ENCODE measurements at regions not wholly inside any gene's neighbourhood (a gene's known extent, or its start where the extent isn't known, plus 50 kb on each side); places are given as distances from the start of the nearest gene placed in this dataset.

GRCh38 chr4:165682611-165683010 is 190.4 kb upstream of the TLL1 start:
- Histone ChIP-seq H3K9ac (replicated peaks; ENCODE audit: extremely low read depth, insufficient read depth, low read length) (no peak overlapping the region), H2AFZ (ENCODE audit: low read depth, low read length) (no peak overlapping the region), H3K27me3 (ENCODE audit: control insufficient read depth in 2 of 2, insufficient read depth in 2 of 2, low read length in 2 of 2) (no peaks in the 10 kb centered on the region), H4K20me1 (replicated peaks; ENCODE audit: control insufficient read depth, extremely low read depth, insufficient read depth, low read length) (no peaks in the 10 kb centered on the region), H3K27ac (ENCODE audit: insufficient read depth, low read depth, low read length) (no peak overlapping the region), H3K4me3 (replicated peaks in 1 of 3; ENCODE audit: insufficient read depth in 1 of 3, low read depth in 1 of 3, low read length in 3 of 3) (no peak overlapping the region), H3K4me1 (ENCODE audit: control insufficient read depth, extremely low read depth, insufficient read depth, low read length) (peaks cover 10% of the 10 kb centered on the region), H3K4me2 (ENCODE audit: insufficient read depth, low read length) (no peak overlapping the region), H3K36me3 (ENCODE audit: control insufficient read depth in 2 of 2, extremely low read depth in 1 of 2, insufficient read depth in 2 of 2, low read length in 2 of 2) (no peaks in the 10 kb centered on the region), H3K9me3 (replicated peaks; ENCODE audit: control insufficient read depth, insufficient read depth, low read length) (no peaks in the 10 kb centered on the region), H3K9me1 (replicated peaks; ENCODE audit: control insufficient read depth, extremely low read depth, insufficient read depth, low read length) (no peaks in the 10 kb centered on the region), H3K79me2 (ENCODE audit: control insufficient read depth, insufficient read depth, low read length) (no peaks in the 10 kb centered on the region)
- POLR2A ChIA-PET = no interaction called here
- CTCF ChIA-PET = interaction anchor here (1.0 kb wide), 1 partner anchor 84 kb away, joined by 3 read pairs; no protein-coding TSS in a partner anchor
- FAIRE-seq = no peak
- dilution Hi-C loops (cut with MboI; ENCODE audit: extremely low pct_ligation_motif_present, low sequenced_read_pairs) = no loop called here
- no peak for TF ChIP-seq MAX (IDR thresholded peaks at IDR 0.05; ENCODE audit: insufficient read depth, insufficient read length)
- TF ChIP-seq MYC (IDR thresholded peaks at IDR 0.05; ENCODE audit: low read depth, low read length) = no peak
- TF ChIP-seq POLR2AphosphoS5 (IDR thresholded peaks at IDR 0.05; ENCODE audit: insufficient read depth, low read depth, low read length) = no peak
- no peak for TF ChIP-seq EZH2 (IDR thresholded peaks at IDR 0.05; ENCODE audit: borderline replicate concordance, low read depth, low read length, severe bottlenecking)
- no peak for TF ChIP-seq FOS (IDR thresholded peaks at IDR 0.05; ENCODE audit: borderline replicate concordance, insufficient read depth, low read length)
- no peak for TF ChIP-seq GATA2 (IDR thresholded peaks at IDR 0.05; ENCODE audit: insufficient read depth, insufficient read length, low read depth, low read length)
- no TSS peak for BruUV-seq (replicated peaks)
- DNase-seq (ENCODE audit: low read depth, low spot score) = no peak
- intact Hi-C loops (cut with micrococcal nuclease) = no loop called here

GRCh38 chr4:165684177-165684805 is 188.7 kb upstream of the TLL1 start:
- no peaks in the 10 kb centered on the region for H3K79me2 ChIP-seq (ENCODE audit: control insufficient read depth, insufficient read depth, low read length)
- H3K4me2 ChIP-seq (ENCODE audit: insufficient read depth, low read length) = no peak overlapping the region
- no peak overlapping the region for H3K4me3 ChIP-seq (replicated peaks in 1 of 3; ENCODE audit: insufficient read depth in 1 of 3, low read depth in 1 of 3, low read length in 3 of 3)
- DNase-seq (ENCODE audit: low read depth, low spot score) = peak; percentile 29
- H4K20me1 ChIP-seq (replicated peaks; ENCODE audit: control insufficient read depth, extremely low read depth, insufficient read depth, low read length) = no peaks in the 10 kb centered on the region
- H3K9ac ChIP-seq (replicated peaks; ENCODE audit: extremely low read depth, insufficient read depth, low read length) = no peak overlapping the region
- H3K36me3 ChIP-seq (ENCODE audit: control insufficient read depth in 2 of 2, extremely low read depth in 1 of 2, insufficient read depth in 2 of 2, low read length in 2 of 2) = no peaks in the 10 kb centered on the region
- no peaks in the 10 kb centered on the region for H3K9me3 ChIP-seq (replicated peaks; ENCODE audit: control insufficient read depth, insufficient read depth, low read length)
- no peaks in the 10 kb centered on the region for H3K27me3 ChIP-seq (ENCODE audit: control insufficient read depth in 2 of 2, insufficient read depth in 2 of 2, low read length in 2 of 2)
- POLR2A ChIA-PET = no interaction called here
- no peak overlapping the region for H3K27ac ChIP-seq (ENCODE audit: insufficient read depth, low read depth, low read length)
- peak; percentile 52 for FAIRE-seq
- H3K4me1 ChIP-seq (ENCODE audit: control insufficient read depth, extremely low read depth, insufficient read depth, low read length) = peaks cover 12% of the 10 kb centered on the region
- H2AFZ ChIP-seq (ENCODE audit: low read depth, low read length) = peak overlapping the region; percentile 39
- no TSS peak for BruUV-seq (replicated peaks)
- TF ChIP-seq EZH2 (IDR thresholded peaks at IDR 0.05; ENCODE audit: borderline replicate concordance, low read depth, low read length, severe bottlenecking) = no peak
- peak; percentile 31 for TF ChIP-seq FOS (IDR thresholded peaks at IDR 0.05; ENCODE audit: borderline replicate concordance, insufficient read depth, low read length)
- no peak for TF ChIP-seq CTCF (IDR thresholded peaks at IDR 0.05; ENCODE audit: extremely low read depth in 1 of 2, insufficient read depth in 1 of 2, low read depth in 1 of 2, low read length in 2 of 2)
- no peak for TF ChIP-seq JUN (IDR thresholded peaks at IDR 0.05; ENCODE audit: borderline replicate concordance, insufficient read depth, insufficient read length, low read depth)
- intact Hi-C loops (cut with micrococcal nuclease) (no loop called here), dilution Hi-C loops (cut with MboI; ENCODE audit: extremely low pct_ligation_motif_present, low sequenced_read_pairs) (no loop called here)
- CTCF ChIA-PET = interaction anchor here (1.0 kb wide), 1 partner anchor 10 kb away, joined by 3 read pairs; no protein-coding TSS in a partner anchor
- no peaks in the 10 kb centered on the region for H3K9me1 ChIP-seq (replicated peaks; ENCODE audit: control insufficient read depth, extremely low read depth, insufficient read depth, low read length)
